ENCODE measurements at regions not wholly inside any gene's neighbourhood (a gene's known extent, or its start where the extent isn't known, plus 50 kb on each side); places are given as distances from the start of the nearest gene placed in this dataset.
"Not testable (repeated sequence)": the region's sequence is repeated elsewhere in the genome, so short reads cannot be mapped to it uniquely, and the experiment has no call there.

GRCh38 chr5:97508864-97509263, 325.8 kb upstream of the RIOK2 start:
- intact Hi-C loops (cut with DNase I) = no loop called here
- no peak overlapping the region for H3K4me3 ChIP-seq (replicated peaks in 1 of 3)
- TF ChIP-seq POLR2A (IDR thresholded peaks at IDR 0.05) (no peak), CTCF (IDR thresholded peaks at IDR 0.05) (no peak)
- no peaks in the 10 kb centered on the region for H3K9me3 ChIP-seq
- no peak for DNase-seq
- no peak overlapping the region for H3K27ac ChIP-seq
- WGBS, 2 donors = 73 to 89% methylated on average over 1 of the region's 1 CpG
- H3K27me3 ChIP-seq = no peaks in the 10 kb centered on the region
- H3K4me1 ChIP-seq = no peaks in the 10 kb centered on the region
- no peaks in the 10 kb centered on the region for H3K36me3 ChIP-seq

GRCh38 chr5:97519565-97519964, 336.5 kb upstream of the RIOK2 start:
- H3K4me1 ChIP-seq; intact Hi-C loops (cut with DNase I); H3K27me3 ChIP-seq; H3K27ac ChIP-seq; H3K4me3 ChIP-seq (replicated peaks in 1 of 3); H3K36me3 ChIP-seq; DNase-seq; H3K9me3 ChIP-seq: not testable (repeated sequence)
- WGBS, 2 donors = 90 to 95% methylated on average over 22 of the region's 22 CpGs

GRCh38 chr5:97523336-97523735, 340.3 kb upstream of the RIOK2 start:
- H3K27ac ChIP-seq; H3K9me3 ChIP-seq; intact Hi-C loops (cut with DNase I); H3K4me1 ChIP-seq; DNase-seq; H3K36me3 ChIP-seq; H3K4me3 ChIP-seq (replicated peaks in 1 of 3); H3K27me3 ChIP-seq: not testable (repeated sequence)
- WGBS, 2 donors = 94 to 100% methylated on average over 2 of the region's 2 CpGs

- no peak overlapping the region for H3K4me3 ChIP-seq (replicated peaks in 1 of 3)
- WGBS, 2 donors = 81 to 89% methylated on average over 2 of the region's 2 CpGs
- no peak overlapping the region for H3K27ac ChIP-seq
- TF ChIP-seq CTCF (IDR thresholded peaks at IDR 0.05) = no peak
- no peak for DNase-seq
- H3K27me3 ChIP-seq = no peaks in the 10 kb centered on the region
- no peaks in the 10 kb centered on the region for H3K4me1 ChIP-seq
- no peaks in the 10 kb centered on the region for H3K9me3 ChIP-seq
- intact Hi-C loops (cut with DNase I) = no loop called here
- no peaks in the 10 kb centered on the region for H3K36me3 ChIP-seq
These were observed 342.7 kb upstream of the RIOK2 start for GRCh38 chr5:97525780-97526179.

GRCh38 chr5:97528941-97529340, 345.9 kb upstream of the RIOK2 start:
- 71 to 80% methylated on average over 4 of the region's 4 CpGs for WGBS, 2 donors
- Histone ChIP-seq H3K9me3 (no peaks in the 10 kb centered on the region), H3K27ac (no peak overlapping the region), H3K36me3 (no peaks in the 10 kb centered on the region), H3K4me3 (replicated peaks in 1 of 3) (no peak overlapping the region), H3K27me3 (no peaks in the 10 kb centered on the region), H3K4me1 (no peaks in the 10 kb centered on the region)
- intact Hi-C loops (cut with DNase I) = no loop called here
- no peak for DNase-seq
- TF ChIP-seq CTCF (IDR thresholded peaks at IDR 0.05) (no peak), POLR2A (IDR thresholded peaks at IDR 0.05) (no peak)

- H3K27ac ChIP-seq = no peak overlapping the region
- TF ChIP-seq POLR2A (IDR thresholded peaks at IDR 0.05) (no peak), CTCF (IDR thresholded peaks at IDR 0.05) (no peak)
- H3K9me3 ChIP-seq = no peaks in the 10 kb centered on the region
- H3K27me3 ChIP-seq = no peaks in the 10 kb centered on the region
- intact Hi-C loops (cut with DNase I) = no loop called here
- no peaks in the 10 kb centered on the region for H3K36me3 ChIP-seq
- WGBS, 2 donors = 74 to 75% methylated on average over 4 of the region's 4 CpGs
- DNase-seq = no peak
- H3K4me1 ChIP-seq = no peaks in the 10 kb centered on the region
- no peak overlapping the region for H3K4me3 ChIP-seq (replicated peaks in 1 of 3)
These were observed 346.4 kb upstream of the RIOK2 start for GRCh38 chr5:97529354-97529985.
